Activated CD4-positive, alpha-beta T cell treated with anti-CD3 and anti-CD28 coated beads, Interleukin-2, amount 50 U/mL, for 24 hours (primary cell): ENCODE measurements at regions not wholly inside any gene's neighbourhood (a gene's known extent, or its start where the extent isn't known, plus 50 kb on each side); places are given as distances from the start of the nearest gene placed in this dataset.

Experiments
- DNase-seq, 2 donors: peaks; one replicate each; pipeline ENCODE4 v3.0.0-alpha.2; 2020; ENCODE audit warnings: low read depth in 1 of 2, low spot score in 1 of 2

GRCh38 chr6:148271711-148272439 is 70.8 kb upstream of the SASH1 start:
- DNase-seq, result no peak

GRCh38 chr6:148272597-148272996 is 70.0 kb upstream of the SASH1 start:
- no peak for DNase-seq

GRCh38 chr6:148273962-148274752 is 68.5 kb upstream of the SASH1 start:
- no peak for DNase-seq

- no peak for DNase-seq
These were observed 67.8 kb upstream of the SASH1 start for GRCh38 chr6:148274809-148275208.

GRCh38 chr6:148285205-148285604 is 57.4 kb upstream of the SASH1 start:
- no peak for DNase-seq

- DNase-seq, result no peak
These were observed 56.1 kb upstream of the SASH1 start for GRCh38 chr6:148286563-148286962.

- DNase-seq, result no peak
These were observed 54.9 kb upstream of the SASH1 start for GRCh38 chr6:148287623-148288333.

DNA sequence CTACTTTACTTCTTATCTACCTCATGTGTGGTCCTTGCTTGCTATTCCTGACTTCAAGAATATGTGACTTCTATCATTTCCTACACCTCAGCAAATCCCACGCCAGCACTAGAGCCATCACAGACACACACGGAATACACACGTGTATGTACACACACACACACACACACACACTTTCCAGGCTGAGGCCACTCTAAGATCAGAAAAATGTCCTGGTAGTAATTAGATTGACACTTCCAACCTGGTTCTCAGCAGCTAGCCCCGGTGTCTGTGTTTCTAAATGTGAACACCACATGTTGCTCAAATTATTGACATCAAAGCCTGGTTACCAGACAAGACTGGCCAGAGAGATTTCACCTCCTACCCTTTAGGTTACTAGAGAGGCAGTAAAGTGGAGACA is 54.1 kb upstream of the SASH1 start:
- DNase-seq, result no peak

DNA sequence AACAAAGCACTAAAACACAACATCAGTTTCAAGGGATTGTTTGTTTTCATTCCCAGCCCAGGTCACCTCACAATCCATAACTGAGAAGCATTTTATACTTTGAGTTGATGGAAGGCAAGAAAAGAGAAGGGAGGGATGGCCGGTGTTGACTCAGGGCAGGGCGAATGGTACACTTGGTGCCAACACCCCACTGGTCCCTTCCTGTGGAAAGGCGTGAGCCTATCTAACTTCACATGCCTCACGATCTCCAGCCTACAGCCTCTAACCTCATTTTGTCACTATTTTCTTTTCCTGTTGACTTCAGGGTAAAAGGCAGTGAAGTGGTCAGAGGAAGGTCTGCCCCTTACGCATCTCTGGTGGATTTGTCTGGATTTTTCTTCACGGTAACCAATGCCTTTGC is 53.5 kb upstream of the SASH1 start:
- no peak for DNase-seq

GRCh38 chr6:148291876-148292275 is 50.8 kb upstream of the SASH1 start:
- DNase-seq, result no peak
